CD14-positive monocyte (primary cell): ENCODE measurements at regions not wholly inside any gene's neighbourhood (a gene's known extent, or its start where the extent isn't known, plus 50 kb on each side); places are given as distances from the start of the nearest gene placed in this dataset.

Experiments
- DNase-seq, 3 donors: peaks; one replicate each; pipeline ENCODE4 v3.0.0-alpha.2; 2011 to 2022
- H2AFZ ChIP-seq: 2 replicates; pipeline ENCODE4 v1.6.0; 2012; ENCODE audit warnings: mild to moderate bottlenecking, low read depth, low read length, inconsistent platforms; ENCODE audit not compliant: insufficient read depth, poor library complexity, severe bottlenecking
- H3K27ac ChIP-seq, 2 donors: 1 replicate in 1 of 2; 2 replicates in 1 of 2; pipeline ENCODE4 v1.5.1; 2012 to 2013; ENCODE audit warnings: low read length in 2 of 2, control low read depth in 1 of 2, inconsistent platforms in 1 of 2, low read depth in 1 of 2, mild to moderate bottlenecking in 1 of 2
- H3K27me3 ChIP-seq, 2 donors: one replicate each; pipeline versions ENCODE4 v1.6.0 to v1.6.1; 2011 to 2013; ENCODE audit warnings: low read length in 2 of 2; ENCODE audit not compliant: control insufficient read depth in 2 of 2, insufficient read depth in 2 of 2
- H3K36me3 ChIP-seq, 2 donors: replicated peaks in 1 of 2; 1 replicate in 1 of 2; 2 replicates in 1 of 2; pipeline versions ENCODE4 v1.5.1 to v1.6.1; 2012 to 2013; ENCODE audit warnings: low read length in 2 of 2, control low read depth in 1 of 2, inconsistent platforms in 1 of 2, mild to moderate bottlenecking in 1 of 2; ENCODE audit not compliant: insufficient read depth in 2 of 2, control insufficient read depth in 1 of 2
- H3K4me1 ChIP-seq, 2 donors: 1 replicate in 1 of 2; 2 replicates in 1 of 2; pipeline versions ENCODE4 v1.5.1 to v1.6.1; 2012 to 2013; ENCODE audit warnings: low read length in 2 of 2, control low read depth in 1 of 2, inconsistent platforms in 1 of 2, mild to moderate bottlenecking in 1 of 2, moderate library complexity in 1 of 2; ENCODE audit not compliant: insufficient read depth in 2 of 2, control insufficient read depth in 1 of 2
- H3K4me2 ChIP-seq: replicated peaks from 2 replicates; pipeline ENCODE3; 2012; ENCODE audit warnings: low read length, moderate library complexity, mild to moderate bottlenecking; ENCODE audit not compliant: poor library complexity, severe bottlenecking; ENCODE audit errors: extremely low read depth
- H3K4me3 ChIP-seq, 3 experiments: fragments of 200-600 bp in 1 of 3; sonication (generic) in 1 of 3; replicated peaks in 1 of 3; 1 replicate in 2 of 3; 2 replicates in 1 of 3; pipeline ENCODE4 v1.5.1; 2011 to 2013; ENCODE audit warnings: low read length in 3 of 3, mild to moderate bottlenecking in 3 of 3, control low read depth in 2 of 3, low read depth in 2 of 3, inconsistent platforms in 1 of 3, moderate library complexity in 1 of 3
- H3K79me2 ChIP-seq: 2 replicates; pipeline ENCODE4 v1.6.0; 2012; ENCODE audit warnings: mild to moderate bottlenecking, control low read depth, inconsistent platforms, low read length, moderate library complexity; ENCODE audit not compliant: insufficient read depth
- H3K9ac ChIP-seq: 2 replicates; pipeline ENCODE4 v1.6.0; 2017; ENCODE audit warnings: low read length, mild to moderate bottlenecking; ENCODE audit not compliant: insufficient read depth, poor library complexity, severe bottlenecking
- H3K9me3 ChIP-seq, 2 donors: replicated peaks in 1 of 2; 1 replicate in 1 of 2; 2 replicates in 1 of 2; pipeline versions ENCODE4 v1.5.1 to v1.6.1; 2012 to 2013; ENCODE audit warnings: low read length in 2 of 2, control low read depth in 1 of 2; ENCODE audit not compliant: control insufficient read depth in 1 of 2, insufficient read depth in 1 of 2
- H4K20me1 ChIP-seq: 2 replicates; pipeline ENCODE4 v1.6.0; 2012; ENCODE audit warnings: mild to moderate bottlenecking, low read length, control low read depth, moderate library complexity; ENCODE audit not compliant: insufficient read depth
- H3K27ac Mint-ChIP-seq, 7 donors: one replicate each; pipeline ENCODE4 v1.8.0; 2020; ENCODE audit warnings: mild to moderate bottlenecking in 7 of 7, mixed read lengths in 7 of 7, moderate library complexity in 6 of 7, inconsistent platforms in 2 of 7
- H3K27me3 Mint-ChIP-seq, 3 donors: one replicate each; pipeline ENCODE4 v1.8.0; 2021 to 2022; ENCODE audit warnings: low read depth in 3 of 3, mild to moderate bottlenecking in 3 of 3, mixed read lengths in 3 of 3, moderate library complexity in 3 of 3, inconsistent platforms in 1 of 3
- H3K36me3 Mint-ChIP-seq, 2 donors: one replicate each; pipeline ENCODE4 v1.8.0; 2020; ENCODE audit warnings: mixed read lengths in 2 of 2, inconsistent platforms in 1 of 2, mild to moderate bottlenecking in 1 of 2
- H3K4me1 Mint-ChIP-seq: one replicate; pipeline ENCODE4 v1.8.0; 2020; ENCODE audit warnings: mild to moderate bottlenecking, mixed read lengths
- H3K4me3 Mint-ChIP-seq, 2 donors: one replicate each; pipeline ENCODE4 v1.8.0; 2020; ENCODE audit warnings: mild to moderate bottlenecking in 2 of 2, mixed read lengths in 2 of 2, moderate library complexity in 1 of 2
- H3K9me3 Mint-ChIP-seq, 7 donors: one replicate each; pipeline ENCODE4 v1.8.0; 2020 to 2022; ENCODE audit warnings: mixed read lengths in 7 of 7, mild to moderate bottlenecking in 6 of 7, moderate library complexity in 6 of 7, inconsistent platforms in 2 of 7
- CTCF ChIP-seq: fragments of 200-600 bp; IDR thresholded peaks from one replicate; pipeline ENCODE4 v1.8.0; 2022; ENCODE audit warnings: antibody characterized with exemption, mild to moderate bottlenecking
- WGBS: methylation state at CpG from one replicate; pipeline ENCODE4 v1.1.5; 2013; ENCODE audit warnings: missing lambda C conversion rate; ENCODE audit not compliant: insufficient coverage; 5-methylcytosine and 5-hydroxymethylcytosine counted together
- intact Hi-C, 2 donors: fragments of 100-400 bp; cut with micrococcal nuclease; formaldehyde crosslinking; loops; one replicate each; pipeline versions ENCODE4 v1.15.0 to v1.15.1; 2023

DNA sequence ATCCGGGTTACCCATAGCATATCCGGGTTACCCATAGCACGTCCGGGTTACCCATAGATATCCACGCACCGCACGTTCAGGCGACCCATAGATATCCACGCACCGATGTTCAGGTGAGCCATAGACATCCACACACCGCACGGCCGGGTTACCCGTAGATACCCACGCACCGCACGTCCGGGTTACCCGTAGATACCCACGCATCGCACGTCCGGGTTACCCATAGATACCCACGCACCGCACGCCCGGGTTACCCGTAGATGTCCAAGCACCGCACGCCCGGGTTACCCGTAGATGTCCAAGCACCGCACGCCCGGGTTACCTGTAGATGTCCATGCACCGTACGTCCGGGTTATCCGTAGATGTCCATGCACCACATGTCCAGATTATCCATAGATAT, 60.3 kb upstream of the SYT1 start:
- peaks cover 12 to 15% of the 10 kb centered on the region in 2 donors for H3K9me3 ChIP-seq
- Mint-ChIP-seq H3K27me3 (no peaks in the 10 kb centered on the region), H3K4me3 (no peak overlapping the region), H3K36me3 (no peaks in the 10 kb centered on the region), H3K4me1 (no peaks in the 10 kb centered on the region), H3K27ac (no peak overlapping the region), H3K9me3 (peaks cover 0 to 9% (median 0%) of the 10 kb centered on the region in 7 donors)
- no peak overlapping the region for H3K4me3 ChIP-seq
- TF ChIP-seq CTCF, result no peak
- H3K36me3 ChIP-seq, result no peaks in the 10 kb centered on the region
- H3K27me3 ChIP-seq, result no peaks in the 10 kb centered on the region
- H2AFZ ChIP-seq, result no peak overlapping the region
- WGBS, result 95% methylated on average over 36 of the region's 39 CpGs
- H4K20me1 ChIP-seq, result no peaks in the 10 kb centered on the region
- no peak for DNase-seq
- H3K4me1 ChIP-seq, result no peaks in the 10 kb centered on the region
- intact Hi-C loops, result no loop called here
- H3K4me2 ChIP-seq, result no peak overlapping the region
- no peaks in the 10 kb centered on the region for H3K79me2 ChIP-seq
- no peak overlapping the region for H3K9ac ChIP-seq
- no peak overlapping the region for H3K27ac ChIP-seq
